Bone marrow (tissue), 2 donors: ENCODE measurements at regions not wholly inside any gene's neighbourhood (a gene's known extent, or its start where the extent isn't known, plus 50 kb on each side); places are given as distances from the start of the nearest gene placed in this dataset.

Source experiments
- DNase-seq, 2 donors: peaks; one replicate each; lab custom pipeline; 2025; lab: John Stamatoyannopoulos, UW

- DNase-seq: no peak
Measured at GRCh38 chr10:128662520-128662919, 536.3 kb upstream of the MKI67 start.

- no peak for DNase-seq
Measured at GRCh38 chr10:128664729-128665128, 538.5 kb upstream of the MKI67 start.

- DNase-seq: no peak
Measured at GRCh38 chr10:128675405-128675804, 549.2 kb upstream of the MKI67 start.

- no peak for DNase-seq
Measured at GRCh38 chr10:128680116-128680515, 553.9 kb upstream of the MKI67 start.

GRCh38 chr10:128684215-128684614, 558.0 kb upstream of the MKI67 start:
- no peak for DNase-seq

GRCh38 chr10:128686630-128687278, 560.5 kb upstream of the MKI67 start:
- no peak for DNase-seq

- DNase-seq: no peak
Measured at GRCh38 chr10:128687408-128687807, 561.2 kb upstream of the MKI67 start.

GRCh38 chr10:128687927-128688549, 561.8 kb upstream of the MKI67 start:
- DNase-seq: no peak

- no peak for DNase-seq
Measured at GRCh38 chr10:128689667-128690066, 563.4 kb upstream of the MKI67 start.

GRCh38 chr10:128693493-128694131, 567.4 kb upstream of the MKI67 start:
- no peak for DNase-seq

GRCh38 chr10:128694168-128694850, 568.1 kb upstream of the MKI67 start:
- no peak for DNase-seq

GRCh38 chr10:128694851-128695725, 568.9 kb upstream of the MKI67 start:
- DNase-seq: no peak

GRCh38 chr10:128695931-128696330, 569.7 kb upstream of the MKI67 start:
- DNase-seq: no peak

GRCh38 chr10:128697437-128697836, 571.2 kb upstream of the MKI67 start:
- DNase-seq: no peak

- no peak for DNase-seq
Measured at GRCh38 chr10:128701381-128701780, 575.2 kb upstream of the MKI67 start.

GRCh38 chr10:128701837-128702236, 575.6 kb upstream of the MKI67 start:
- no peak for DNase-seq

- DNase-seq: no peak
Measured at GRCh38 chr10:128704716-128705115, 578.5 kb upstream of the MKI67 start.

- DNase-seq: no peak
Measured at GRCh38 chr10:128708182-128708581, 582.0 kb upstream of the MKI67 start.

GRCh38 chr10:128709686-128710085, 583.5 kb upstream of the MKI67 start:
- no peak for DNase-seq

- no peak for DNase-seq
Measured at GRCh38 chr10:128710098-128710797, 584.0 kb upstream of the MKI67 start.

- DNase-seq: no peak
Measured at GRCh38 chr10:128710798-128711183, 584.6 kb upstream of the MKI67 start.
